Astrocyte of the cerebellum (primary cell): ENCODE measurements at regions not wholly inside any gene's neighbourhood (a gene's known extent, or its start where the extent isn't known, plus 50 kb on each side); places are given as distances from the start of the nearest gene placed in this dataset.

Experiments
- DNase-seq: peaks from one replicate; pipeline ENCODE4 v3.0.0-alpha.2; 2011; ENCODE audit warnings: low read depth
- H3K4me3 ChIP-seq: 2 replicates; pipeline ENCODE4 v1.5.1; 2011; ENCODE audit warnings: mild to moderate bottlenecking, low read depth, low read length, moderate library complexity
- CTCF ChIP-seq: IDR thresholded peaks from 2 replicates; pipeline ENCODE4 v1.5.1; 2012; ENCODE audit warnings: low read length, low read depth, moderate library complexity, mild to moderate bottlenecking; ENCODE audit errors: missing control alignments
- in situ Hi-C: cut with HindIII; loops from 2 replicates; pipeline ENCODE4 v1.10.0; 2017; ENCODE audit warnings: low sequenced_read_pairs

DNA sequence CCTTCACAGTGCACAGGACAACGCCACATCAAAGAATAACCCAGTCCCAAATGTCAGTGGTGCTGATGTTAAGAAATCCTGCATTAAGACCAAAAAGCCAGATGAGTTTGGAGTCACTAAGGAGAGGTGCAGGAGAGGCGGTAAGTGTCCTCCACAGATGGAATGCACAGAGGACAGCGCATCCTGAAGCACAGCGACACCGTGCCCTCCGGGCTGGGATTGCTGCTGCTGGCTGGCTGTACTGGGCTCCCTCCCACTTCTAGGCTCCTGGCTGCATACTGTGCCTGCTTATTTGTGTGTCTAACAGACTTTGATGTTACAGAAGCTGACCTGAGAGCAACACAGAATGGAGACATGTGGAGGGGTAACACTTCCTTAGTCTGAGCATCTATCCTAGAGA, 325.6 kb upstream of the BOD1L1 start:
- no peak for TF ChIP-seq CTCF
- DNase-seq: no peak
- no peak overlapping the region for H3K4me3 ChIP-seq
- in situ Hi-C loops: no loop called here

DNA sequence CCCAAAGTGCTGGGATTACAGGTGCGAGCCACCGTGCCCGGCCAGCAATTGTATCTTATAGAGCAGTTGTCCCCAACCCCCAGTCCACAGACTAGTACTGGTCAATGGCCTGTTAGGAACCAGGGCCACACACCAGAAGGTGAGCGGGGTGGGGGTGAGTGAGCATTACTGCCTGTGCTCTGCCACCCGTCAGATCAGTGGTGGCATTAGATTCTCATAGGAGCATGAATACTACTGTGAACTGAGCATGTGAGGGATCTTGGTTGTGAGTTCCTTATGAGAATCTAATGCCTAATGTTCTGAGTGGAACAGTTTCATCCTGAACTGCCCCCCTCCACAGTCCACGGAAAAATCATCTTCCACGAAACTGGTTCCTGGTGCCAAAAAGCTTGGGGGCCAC, 328.0 kb upstream of the BOD1L1 start:
- DNase-seq: no peak
- in situ Hi-C loops: no loop called here
- no peak overlapping the region for H3K4me3 ChIP-seq
- TF ChIP-seq CTCF: no peak

GRCh38 chr4:13956947-13957346, 329.4 kb upstream of the BOD1L1 start:
- in situ Hi-C loops: no loop called here
- no peak for DNase-seq
- H3K4me3 ChIP-seq: no peak overlapping the region
- no peak for TF ChIP-seq CTCF

DNA sequence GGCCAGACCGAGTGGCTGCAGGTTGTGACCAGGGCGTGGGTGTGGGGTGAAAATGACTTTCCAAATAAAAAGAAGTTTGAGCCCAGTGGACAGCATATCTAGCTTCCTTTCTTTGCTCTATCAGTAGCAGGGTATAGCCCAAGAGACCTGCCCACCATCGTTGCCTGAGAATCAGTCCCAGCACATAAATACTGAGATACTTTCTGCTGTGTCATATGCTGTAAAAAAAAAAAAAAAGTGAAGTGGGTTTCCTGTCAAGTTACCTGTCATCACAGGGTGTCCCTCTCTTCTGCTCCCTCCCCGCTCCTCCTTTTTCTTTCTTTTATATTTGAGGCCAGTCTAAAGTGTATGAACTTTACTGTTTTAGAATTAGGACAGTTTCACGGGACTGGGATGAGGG, 330.3 kb upstream of the BOD1L1 start:
- in situ Hi-C loops: no loop called here
- no peak for DNase-seq
- no peak for TF ChIP-seq CTCF
- no peak overlapping the region for H3K4me3 ChIP-seq

DNA sequence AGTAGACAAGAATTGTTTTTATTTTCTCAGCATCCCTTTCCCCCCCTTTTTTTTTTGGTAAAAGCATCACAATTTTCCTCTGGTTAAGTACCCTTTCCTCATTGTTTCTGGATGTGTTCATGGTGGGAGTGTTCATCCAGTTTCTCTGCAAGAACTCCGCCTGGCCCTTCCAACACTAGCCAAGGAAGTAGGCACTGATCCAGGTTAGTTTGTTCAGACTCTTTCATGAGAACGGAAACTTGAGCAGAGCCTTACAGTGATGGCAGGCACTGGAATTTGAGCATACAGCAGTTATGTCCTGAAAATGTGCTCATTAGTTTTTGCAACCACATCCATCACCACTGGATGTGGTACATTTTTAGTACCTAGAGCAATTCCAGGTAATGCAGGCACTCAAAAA, 336.1 kb upstream of the BOD1L1 start:
- H3K4me3 ChIP-seq: no peak overlapping the region
- no peak for TF ChIP-seq CTCF
- DNase-seq: peak; percentile 81
- in situ Hi-C loops: no loop called here

- peak; percentile 36 for TF ChIP-seq CTCF
- DNase-seq: peak; percentile 63
- in situ Hi-C loops: no loop called here
- H3K4me3 ChIP-seq: no peak overlapping the region
Observed at GRCh38 chr4:13966231-13967195, 339.0 kb upstream of the BOD1L1 start.
